H9 (cell line): ENCODE measurements at regions not wholly inside any gene's neighbourhood (a gene's known extent, or its start where the extent isn't known, plus 50 kb on each side); places are given as distances from the start of the nearest gene placed in this dataset.

Experiments
- DNase-seq: peaks from one replicate; pipeline ENCODE4 v3.0.0-alpha.2; 2017
- H2AFZ ChIP-seq: one replicate; pipeline ENCODE4 v1.6.1; 2013; ENCODE audit warnings: mild to moderate bottlenecking, low read length, control low read depth, moderate library complexity
- H2AK5ac ChIP-seq: 2 replicates; pipeline ENCODE4 v1.6.1; 2013; ENCODE audit warnings: low read length, control low read depth, mixed read lengths; ENCODE audit not compliant: insufficient read length
- H2BK120ac ChIP-seq: one replicate; pipeline ENCODE4 v1.6.1; 2013; ENCODE audit warnings: low read depth, mild to moderate bottlenecking, low read length, control low read depth, inconsistent platforms; ENCODE audit not compliant: poor library complexity, severe bottlenecking
- H2BK12ac ChIP-seq: 2 replicates; pipeline ENCODE4 v1.6.1; 2013; ENCODE audit warnings: low read length, control low read depth, mixed read lengths, low read depth; ENCODE audit not compliant: insufficient read length
- H2BK15ac ChIP-seq: 2 replicates; pipeline ENCODE4 v1.6.1; 2013; ENCODE audit warnings: low read depth, low read length, control low read depth
- H2BK20ac ChIP-seq: one replicate; pipeline ENCODE4 v1.6.1; 2013; ENCODE audit warnings: low read depth, mild to moderate bottlenecking, low read length, control low read depth, inconsistent platforms; ENCODE audit not compliant: poor library complexity, severe bottlenecking
- H2BK5ac ChIP-seq: 2 replicates; pipeline ENCODE4 v1.6.1; 2013; ENCODE audit warnings: low read length, control low read depth, mixed read lengths; ENCODE audit not compliant: insufficient read length
- H3K14ac ChIP-seq: 2 replicates; pipeline ENCODE4 v1.6.1; 2013; ENCODE audit warnings: low read length, control low read depth; ENCODE audit not compliant: insufficient read depth
- H3K18ac ChIP-seq: 2 replicates; pipeline ENCODE4 v1.6.1; 2013; ENCODE audit warnings: low read depth, mild to moderate bottlenecking, mixed read lengths, low read length, control low read depth; ENCODE audit not compliant: insufficient read length
- H3K23ac ChIP-seq: 2 replicates; pipeline ENCODE4 v1.6.1; 2013; ENCODE audit warnings: low read length, control low read depth, mixed read lengths, low read depth; ENCODE audit not compliant: insufficient read length
- H3K23me2 ChIP-seq: 2 replicates; pipeline ENCODE4 v1.6.1; 2013; ENCODE audit warnings: low read depth, mild to moderate bottlenecking, mixed read lengths, low read length, control low read depth; ENCODE audit not compliant: insufficient read length, poor library complexity, severe bottlenecking
- H3K27ac ChIP-seq: 2 replicates; pipeline ENCODE4 v1.5.1; 2013; ENCODE audit warnings: low read length, control low read depth, mixed read lengths, low read depth; ENCODE audit not compliant: insufficient read length
- H3K27me3 ChIP-seq: 2 replicates; pipeline ENCODE4 v1.6.1; 2013; ENCODE audit warnings: low read length, control low read depth, inconsistent platforms; ENCODE audit not compliant: insufficient read depth
- H3K4ac ChIP-seq: 2 replicates; pipeline ENCODE4 v1.6.1; 2013; ENCODE audit warnings: low read depth, mild to moderate bottlenecking, control low read depth, inconsistent platforms, low read length, moderate library complexity
- H3K4me1 ChIP-seq: 2 replicates; pipeline ENCODE4 v1.6.1; 2013; ENCODE audit warnings: low read length, control low read depth, inconsistent platforms; ENCODE audit not compliant: insufficient read depth
- H3K4me2 ChIP-seq: 2 replicates; pipeline ENCODE4 v1.6.1; 2013; ENCODE audit warnings: low read length, control low read depth, mixed read lengths; ENCODE audit not compliant: insufficient read length, insufficient read depth
- H3K56ac ChIP-seq: 2 replicates; pipeline ENCODE4 v1.6.1; 2013; ENCODE audit warnings: low read depth, mild to moderate bottlenecking, mixed read lengths, low read length, control low read depth; ENCODE audit not compliant: insufficient read length
- H3K79me1 ChIP-seq: 2 replicates; pipeline ENCODE4 v1.6.1; 2013; ENCODE audit warnings: low read depth, mild to moderate bottlenecking, moderate library complexity, low read length, control low read depth, inconsistent platforms; ENCODE audit not compliant: insufficient read depth, poor library complexity, severe bottlenecking
- H3K79me2 ChIP-seq: 2 replicates; pipeline ENCODE4 v1.6.1; 2013; ENCODE audit warnings: low read length, control low read depth, inconsistent platforms; ENCODE audit not compliant: insufficient read depth
- H3K9ac ChIP-seq: 2 replicates; pipeline ENCODE4 v1.6.1; 2013; ENCODE audit warnings: low read length, control low read depth, mixed read lengths; ENCODE audit not compliant: insufficient read length; ENCODE audit errors: extremely low read depth
- H3K9me3 ChIP-seq: one replicate; pipeline ENCODE4 v1.6.1; 2013; ENCODE audit warnings: low read depth, low read length, inconsistent platforms; ENCODE audit not compliant: control insufficient read depth
- H3T11ph ChIP-seq: one replicate; pipeline ENCODE4 v1.6.1; 2013; ENCODE audit warnings: mild to moderate bottlenecking, low read length, control low read depth, inconsistent platforms
- H4K20me1 ChIP-seq: one replicate; pipeline ENCODE4 v1.6.1; 2013; ENCODE audit not compliant: control insufficient read depth, insufficient read length, insufficient read depth
- H4K5ac ChIP-seq: 2 replicates; pipeline ENCODE4 v1.6.1; 2013; ENCODE audit warnings: low read depth, mild to moderate bottlenecking, mixed read lengths, low read length, control low read depth; ENCODE audit not compliant: insufficient read length
- H4K8ac ChIP-seq: replicated peaks from 2 replicates; pipeline ENCODE4 v1.6.1; 2013; ENCODE audit warnings: low read length, control low read depth, mixed read lengths, low read depth; ENCODE audit not compliant: insufficient read length
- H4K91ac ChIP-seq: 2 replicates; pipeline ENCODE4 v1.6.1; 2013; ENCODE audit warnings: low read depth, mild to moderate bottlenecking, moderate library complexity, mixed read lengths, low read length, control low read depth; ENCODE audit not compliant: insufficient read length
- H3K27ac Mint-ChIP-seq, 3 experiments: 2 replicates in 2 of 3; 3 replicates in 1 of 3; pipeline ENCODE4 v1.8.0; 2020 to 2021; ENCODE audit warnings: mixed read lengths in 3 of 3, mild to moderate bottlenecking in 1 of 3, moderate library complexity in 1 of 3
- H3K27me3 Mint-ChIP-seq: 2 replicates; pipeline ENCODE4 v1.8.0; 2021; ENCODE audit warnings: low read depth, mild to moderate bottlenecking, moderate library complexity, mixed read lengths
- H3K36me3 Mint-ChIP-seq, 3 experiments: 2 replicates in 2 of 3; 3 replicates in 1 of 3; pipeline ENCODE4 v1.8.0; 2020 to 2021; ENCODE audit warnings: low read depth in 3 of 3, mixed read lengths in 3 of 3; ENCODE audit not compliant: insufficient read depth in 1 of 3
- H3K4me1 Mint-ChIP-seq, 2 experiments: 2 replicates each; pipeline ENCODE4 v1.8.0; 2020; ENCODE audit warnings: mixed read lengths in 2 of 2
- H3K4me3 Mint-ChIP-seq, 2 experiments: 2 replicates in 1 of 2; 3 replicates in 1 of 2; pipeline ENCODE4 v1.8.0; 2020 to 2021; ENCODE audit warnings: mild to moderate bottlenecking in 2 of 2, mixed read lengths in 2 of 2, moderate library complexity in 1 of 2
- H3K9me3 Mint-ChIP-seq, 2 experiments: 2 replicates in 1 of 2; 3 replicates in 1 of 2; pipeline ENCODE4 v1.8.0; 2020; ENCODE audit warnings: mild to moderate bottlenecking in 2 of 2, mixed read lengths in 2 of 2, moderate library complexity in 1 of 2
- WGBS: extraction: QIAGEN DNeasy Blood & Tissue Kit; methylation state at CpG from one replicate; pipeline ENCODE4 v1.1.7; 2013; ENCODE audit warnings: missing lambda C conversion rate, low lambda C conversion rate, mixed read lengths; ENCODE audit not compliant: insufficient read length; ENCODE audit errors: extremely low coverage; 5-methylcytosine and 5-hydroxymethylcytosine counted together
- TF ChIP-seq, protein P1 (sequence below): fragments of 200-600 bp; sonication (generic); conservative IDR thresholded peaks from 3 replicates; pipeline ENCODE4 v1.8.0; 2021; ENCODE audit warnings: antibody characterized with exemption, mild to moderate bottlenecking

- WGBS = no CpG with 5 or more reads among the region's 4 CpGs
- Histone ChIP-seq H4K5ac (no peak overlapping the region), H2BK12ac (no peak overlapping the region), H4K91ac (no peak overlapping the region), H3K18ac (no peak overlapping the region), H3K79me2 (no peaks in the 10 kb centered on the region), H3K9me3 (no peaks in the 10 kb centered on the region), H2BK120ac (no peak overlapping the region), H3T11ph (no peak overlapping the region), H3K56ac (no peak overlapping the region), H2BK15ac (no peak overlapping the region), H3K27me3 (no peaks in the 10 kb centered on the region), H3K27ac (no peak overlapping the region), H3K79me1 (no peaks in the 10 kb centered on the region), H3K4ac (no peak overlapping the region), H3K4me2 (no peak overlapping the region), H2AFZ (no peak overlapping the region), H4K20me1 (no peaks in the 10 kb centered on the region), H2BK5ac (no peak overlapping the region), H2BK20ac (no peak overlapping the region), H2AK5ac (no peak overlapping the region), H3K23me2 (no peaks in the 10 kb centered on the region), H4K8ac (no peak overlapping the region), H3K23ac (no peak overlapping the region), H3K9ac (no peak overlapping the region), H3K4me1 (no peaks in the 10 kb centered on the region), H3K14ac (no peak overlapping the region)
- TF ChIP-seq, protein P1, sequence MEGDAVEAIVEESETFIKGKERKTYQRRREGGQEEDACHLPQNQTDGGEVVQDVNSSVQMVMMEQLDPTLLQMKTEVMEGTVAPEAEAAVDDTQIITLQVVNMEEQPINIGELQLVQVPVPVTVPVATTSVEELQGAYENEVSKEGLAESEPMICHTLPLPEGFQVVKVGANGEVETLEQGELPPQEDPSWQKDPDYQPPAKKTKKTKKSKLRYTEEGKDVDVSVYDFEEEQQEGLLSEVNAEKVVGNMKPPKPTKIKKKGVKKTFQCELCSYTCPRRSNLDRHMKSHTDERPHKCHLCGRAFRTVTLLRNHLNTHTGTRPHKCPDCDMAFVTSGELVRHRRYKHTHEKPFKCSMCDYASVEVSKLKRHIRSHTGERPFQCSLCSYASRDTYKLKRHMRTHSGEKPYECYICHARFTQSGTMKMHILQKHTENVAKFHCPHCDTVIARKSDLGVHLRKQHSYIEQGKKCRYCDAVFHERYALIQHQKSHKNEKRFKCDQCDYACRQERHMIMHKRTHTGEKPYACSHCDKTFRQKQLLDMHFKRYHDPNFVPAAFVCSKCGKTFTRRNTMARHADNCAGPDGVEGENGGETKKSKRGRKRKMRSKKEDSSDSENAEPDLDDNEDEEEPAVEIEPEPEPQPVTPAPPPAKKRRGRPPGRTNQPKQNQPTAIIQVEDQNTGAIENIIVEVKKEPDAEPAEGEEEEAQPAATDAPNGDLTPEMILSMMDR = no peak
- no peak overlapping the region for H3K4me3 Mint-ChIP-seq
- H3K27me3 Mint-ChIP-seq = no peaks in the 10 kb centered on the region
- no peak for DNase-seq
- no peaks in the 10 kb centered on the region for H3K9me3 Mint-ChIP-seq
- 0 out of 7 replicates have a peak overlapping the region, but pooled peaks of 1 of the 3 experiments have one; percentile 40 for H3K27ac Mint-ChIP-seq
- H3K36me3 Mint-ChIP-seq = no peaks in the 10 kb centered on the region
- no peaks in the 10 kb centered on the region for H3K4me1 Mint-ChIP-seq
Observed at GRCh38 chr6:84466511-84466910, 239.1 kb upstream of the CEP162 start.
